Thymus (tissue), 11 donors: ENCODE measurements at regions not wholly inside any gene's neighbourhood (a gene's known extent, or its start where the extent isn't known, plus 50 kb on each side); places are given as distances from the start of the nearest gene placed in this dataset.

Experiments
- DNase-seq, 9 donors: peaks; one replicate each; pipeline ENCODE4 v3.0.0-alpha.2; 2013; ENCODE audit warnings: low spot score in 9 of 9, low read depth in 6 of 9, missing footprints in 1 of 9
- H3K27ac ChIP-seq, 2 donors: one replicate each; pipeline ENCODE4 v1.5.1; 2013; ENCODE audit warnings: control low read depth in 1 of 2, low read depth in 1 of 2, low read length in 1 of 2, mild to moderate bottlenecking in 1 of 2, moderate library complexity in 1 of 2
- H3K27me3 ChIP-seq, 2 donors: one replicate each; pipeline ENCODE4 v1.5.1; 2013; ENCODE audit warnings: low read length in 1 of 2; ENCODE audit not compliant: control insufficient read depth in 2 of 2, insufficient read depth in 1 of 2
- H3K36me3 ChIP-seq, 2 donors: one replicate each; pipeline ENCODE4 v1.5.1; 2013; ENCODE audit warnings: low read length in 1 of 2, mild to moderate bottlenecking in 1 of 2, moderate library complexity in 1 of 2; ENCODE audit not compliant: control insufficient read depth in 2 of 2, insufficient read depth in 2 of 2
- H3K4me1 ChIP-seq, 2 donors: one replicate each; pipeline ENCODE4 v1.5.1; 2013; ENCODE audit warnings: low read length in 2 of 2; ENCODE audit not compliant: control insufficient read depth in 2 of 2, insufficient read depth in 2 of 2
- H3K4me3 ChIP-seq, 2 donors: one replicate each; pipeline ENCODE4 v1.5.1; 2013; ENCODE audit warnings: low read length in 2 of 2, control low read depth in 1 of 2, mild to moderate bottlenecking in 1 of 2
- H3K9me3 ChIP-seq, 2 donors: one replicate each; pipeline ENCODE4 v1.5.1; 2013; ENCODE audit warnings: low read length in 1 of 2, mild to moderate bottlenecking in 1 of 2; ENCODE audit not compliant: control insufficient read depth in 2 of 2, insufficient read depth in 1 of 2
- WGBS: extraction: QIAGEN DNeasy Blood & Tissue Kit; methylation state at CpG from one replicate; pipeline ENCODE4 v1.1.7; 2013; 5-methylcytosine and 5-hydroxymethylcytosine counted together
- donor health status: healthy.

DNA sequence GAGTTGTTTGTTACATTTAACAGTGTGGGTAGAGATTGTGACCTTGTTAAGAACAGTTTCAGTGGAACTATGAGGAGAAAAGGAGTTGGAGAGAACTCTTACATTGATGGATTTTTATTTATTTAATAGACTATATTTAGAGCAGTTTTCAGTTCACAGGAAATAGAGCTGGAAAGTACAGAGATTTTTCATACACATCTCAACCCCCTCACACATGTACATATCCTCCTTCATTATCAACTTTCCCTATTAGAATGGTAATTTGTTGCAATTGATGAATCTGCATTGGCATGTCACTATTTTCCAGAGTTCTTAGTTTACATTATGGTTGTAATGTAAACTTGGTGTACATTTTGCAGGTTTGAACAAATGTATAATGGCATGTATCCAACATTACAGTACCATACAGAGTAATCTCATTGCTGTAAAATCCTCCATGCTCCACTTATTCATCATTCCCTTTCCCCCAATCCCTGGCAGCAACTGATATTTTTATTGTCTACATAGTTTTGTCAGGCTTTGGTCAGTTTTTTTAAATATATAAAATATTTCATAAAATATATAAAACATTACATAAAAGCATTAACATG is 756.6 kb upstream of the DPPA4 start:
- Histone ChIP-seq H3K27ac (no peak overlapping the region), H3K36me3 (no peaks in the 10 kb centered on the region), H3K4me1 (no peaks in the 10 kb centered on the region), H3K27me3 (no peaks in the 10 kb centered on the region), H3K9me3 (no peaks in the 10 kb centered on the region), H3K4me3 (no peak overlapping the region)
- no peak for DNase-seq

DNA sequence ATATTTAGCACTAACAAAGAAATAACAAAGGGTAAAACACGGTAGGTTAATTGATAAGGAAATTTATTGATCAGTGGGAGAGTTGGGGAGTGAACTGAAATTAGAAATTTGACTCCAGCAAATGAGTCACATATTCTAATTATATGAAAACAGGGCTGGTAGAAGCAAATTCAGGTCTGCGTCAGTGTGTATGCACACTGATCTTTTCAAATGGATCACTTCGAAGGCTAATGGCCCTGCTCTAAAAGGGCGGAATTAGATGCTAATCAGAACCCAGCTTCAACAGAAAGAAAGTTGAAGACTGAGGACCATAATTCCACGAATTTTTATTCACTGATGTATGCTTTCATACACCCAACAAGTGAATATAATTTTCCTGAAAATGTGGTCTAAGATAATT is 762.4 kb upstream of the DPPA4 start:
- Histone ChIP-seq H3K36me3 (no peaks in the 10 kb centered on the region), H3K4me3 (no peak overlapping the region), H3K27ac (no peak overlapping the region), H3K27me3 (no peaks in the 10 kb centered on the region), H3K9me3 (no peaks in the 10 kb centered on the region), H3K4me1 (no peaks in the 10 kb centered on the region)
- no peak for DNase-seq
- 75% methylated on average over 5 of the region's 5 CpGs for WGBS

DNA sequence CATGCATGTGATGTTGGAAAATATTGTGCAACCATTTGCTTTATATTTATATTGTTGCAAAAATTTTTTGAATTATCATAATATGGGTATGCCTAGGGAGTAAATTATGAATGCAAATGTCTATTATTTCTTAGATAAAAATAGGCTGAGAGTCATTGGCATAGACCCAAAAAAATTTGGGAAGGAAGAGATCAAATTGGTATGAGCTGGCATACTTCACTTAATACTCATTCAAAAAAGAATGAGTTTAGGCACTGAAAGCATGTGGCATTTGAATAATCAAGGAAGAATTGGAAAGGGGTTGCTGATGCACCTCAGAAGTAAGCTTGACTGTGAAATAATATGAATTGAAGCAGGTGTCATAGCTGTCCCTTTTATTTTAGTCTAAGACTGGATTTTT is 764.0 kb upstream of the DPPA4 start:
- Histone ChIP-seq H3K4me3 (no peak overlapping the region), H3K36me3 (no peaks in the 10 kb centered on the region), H3K27ac (no peak overlapping the region), H3K27me3 (no peaks in the 10 kb centered on the region), H3K4me1 (no peaks in the 10 kb centered on the region), H3K9me3 (no peaks in the 10 kb centered on the region)
- no peak for DNase-seq

DNA sequence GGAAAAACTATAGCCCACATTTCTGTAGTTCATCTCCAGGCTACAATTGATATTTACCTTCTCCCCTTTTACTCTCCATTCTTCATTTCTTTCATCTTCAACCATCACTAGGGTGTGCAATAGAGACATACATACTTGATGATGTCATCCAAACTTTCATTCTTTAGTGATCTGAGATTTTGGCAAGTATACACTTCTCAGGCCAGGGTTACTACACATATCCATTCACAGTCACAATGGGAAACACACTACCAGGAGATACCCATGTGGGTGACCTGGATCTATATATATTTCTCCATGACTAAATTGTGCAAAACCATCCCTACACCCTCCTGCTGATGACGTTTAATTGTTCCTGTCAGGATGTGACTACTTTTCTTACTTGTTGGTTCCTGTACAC is 769.5 kb upstream of the DPPA4 start:
- Histone ChIP-seq H3K4me3 (no peak overlapping the region), H3K36me3 (no peaks in the 10 kb centered on the region), H3K4me1 (no peaks in the 10 kb centered on the region), H3K27me3 (no peaks in the 10 kb centered on the region), H3K27ac (no peak overlapping the region), H3K9me3 (no peaks in the 10 kb centered on the region)
- 88% methylated on average over 1 of the region's 1 CpG for WGBS
- DNase-seq, result no peak

DNA sequence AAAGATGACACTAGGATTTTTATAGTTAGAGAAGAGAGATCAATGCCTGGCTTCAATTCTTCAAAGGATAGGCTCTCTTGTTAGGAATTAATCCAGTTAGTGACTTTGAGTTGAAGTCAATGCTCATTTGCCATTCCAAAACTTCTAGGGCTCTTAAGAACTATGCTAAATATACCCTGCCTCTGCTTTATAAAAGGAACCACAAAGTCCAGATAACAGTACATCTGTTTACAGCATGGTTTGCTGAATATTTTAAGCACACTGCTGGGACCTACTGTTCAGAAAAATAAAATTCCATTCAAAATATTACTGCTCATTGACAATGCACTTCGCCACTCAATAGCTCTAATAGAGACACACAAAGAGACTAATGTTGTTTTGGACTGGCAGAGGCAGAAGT is 786.6 kb upstream of the DPPA4 start:
- DNase-seq, result no peak
- no peaks in the 10 kb centered on the region for H3K27me3 ChIP-seq
- no peaks in the 10 kb centered on the region for H3K4me1 ChIP-seq
- H3K27ac ChIP-seq, result no peak overlapping the region
- no peaks in the 10 kb centered on the region for H3K36me3 ChIP-seq
- no peak overlapping the region for H3K4me3 ChIP-seq
- 89% methylated on average over 1 of the region's 1 CpG for WGBS
- H3K9me3 ChIP-seq, result peaks cover 0 to 7% of the 10 kb centered on the region in 2 donors

DNA sequence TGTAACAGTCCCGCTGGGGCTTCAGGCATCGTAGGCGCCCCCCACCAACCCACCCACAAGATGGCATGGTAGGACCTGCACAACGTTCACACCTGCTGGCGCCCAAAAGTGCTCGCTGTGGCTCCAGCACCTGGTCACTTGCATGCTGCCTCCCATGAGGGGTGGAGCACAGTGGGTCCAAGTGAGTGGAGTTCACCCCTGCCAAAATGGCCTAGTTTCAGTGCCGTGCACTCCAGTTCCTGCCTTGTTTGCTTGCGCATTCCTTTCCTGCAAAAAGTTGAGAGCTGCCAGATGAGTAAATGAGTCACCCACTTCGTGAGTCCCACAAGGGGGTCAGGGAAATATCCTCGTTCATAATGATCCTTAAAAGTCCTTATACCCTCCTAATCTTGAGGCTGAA is 788.7 kb upstream of the DPPA4 start:
- peaks cover 0 to 7% of the 10 kb centered on the region in 2 donors for H3K9me3 ChIP-seq
- no peak overlapping the region for H3K4me3 ChIP-seq
- WGBS, result 95% methylated on average over 10 of the region's 10 CpGs
- H3K36me3 ChIP-seq, result no peaks in the 10 kb centered on the region
- H3K4me1 ChIP-seq, result no peaks in the 10 kb centered on the region
- no peaks in the 10 kb centered on the region for H3K27me3 ChIP-seq
- DNase-seq, result no peak
- no peak overlapping the region for H3K27ac ChIP-seq

DNA sequence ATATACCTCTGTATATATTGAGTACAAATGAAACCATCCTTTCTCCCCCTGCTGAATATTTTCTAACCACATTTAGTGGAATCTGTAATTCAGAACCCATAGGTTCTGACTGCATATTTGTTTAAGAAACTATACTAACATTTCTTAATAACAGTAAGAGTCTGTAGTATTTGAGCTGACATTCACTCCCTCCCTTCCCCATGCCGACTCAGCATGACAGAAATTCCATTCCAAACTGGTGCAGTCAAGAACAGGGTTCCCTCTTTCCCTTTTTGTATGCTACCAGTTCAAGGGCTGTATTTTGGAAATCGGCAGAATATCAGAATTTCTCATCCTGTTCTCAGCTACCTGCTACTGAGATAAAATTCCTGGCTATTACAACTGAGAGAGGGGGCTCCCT is 796.6 kb upstream of the DPPA4 start:
- Histone ChIP-seq H3K4me3 (no peak overlapping the region), H3K4me1 (no peaks in the 10 kb centered on the region), H3K27ac (no peak overlapping the region), H3K9me3 (no peaks in the 10 kb centered on the region), H3K27me3 (no peaks in the 10 kb centered on the region), H3K36me3 (no peaks in the 10 kb centered on the region)
- whole genome bisulfite sequencing, result 90% methylated on average over 2 of the region's 2 CpGs
- no peak for DNase-seq

DNA sequence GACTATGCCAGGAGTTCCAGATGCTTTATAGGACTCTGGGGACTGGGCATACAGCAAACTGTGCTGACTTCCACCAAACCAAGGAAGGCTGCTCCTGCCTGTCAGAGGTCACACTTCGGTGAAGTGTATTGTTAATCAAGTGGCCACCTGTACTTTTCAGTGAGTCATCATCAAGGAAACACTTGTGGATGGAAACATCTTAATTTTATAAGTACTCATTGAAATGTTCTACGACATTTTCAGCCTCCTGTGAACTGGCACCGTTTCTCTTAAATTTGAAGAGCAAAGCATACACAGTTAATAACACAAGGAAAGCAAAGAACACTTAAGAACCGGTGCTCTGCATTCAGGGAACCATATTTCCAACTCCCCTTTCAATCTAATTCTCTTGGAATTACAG is 801.7 kb upstream of the DPPA4 start:
- 87% methylated on average over 4 of the region's 4 CpGs for WGBS
- Histone ChIP-seq H3K9me3 (no peaks in the 10 kb centered on the region), H3K36me3 (no peaks in the 10 kb centered on the region), H3K4me1 (no peaks in the 10 kb centered on the region), H3K4me3 (no peak overlapping the region), H3K27ac (no peak overlapping the region), H3K27me3 (no peaks in the 10 kb centered on the region)
- DNase-seq, result no peak

DNA sequence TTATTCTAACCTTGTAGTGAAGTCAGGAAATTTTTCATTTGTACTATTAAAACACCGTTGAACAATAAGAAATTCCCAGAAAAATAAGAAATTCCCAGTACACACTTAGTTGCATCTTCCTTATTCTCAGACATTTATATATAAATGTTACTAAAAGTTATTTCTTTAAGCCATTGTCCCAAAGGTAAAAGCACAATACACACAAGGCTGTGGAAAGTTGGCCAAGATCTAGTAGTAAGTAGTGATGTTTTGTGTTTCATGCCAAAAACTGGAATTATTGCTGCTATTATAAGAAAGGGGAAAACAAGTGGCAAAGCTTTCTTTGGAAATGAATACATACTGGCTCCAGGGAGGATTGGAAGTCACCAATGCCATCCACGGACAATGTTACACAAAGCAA is 802.5 kb upstream of the DPPA4 start:
- DNase-seq, result no peak
- 96% methylated on average over 2 of the region's 2 CpGs for WGBS
- H3K36me3 ChIP-seq, result no peaks in the 10 kb centered on the region
- H3K9me3 ChIP-seq, result no peaks in the 10 kb centered on the region
- no peak overlapping the region for H3K27ac ChIP-seq
- no peak overlapping the region for H3K4me3 ChIP-seq
- H3K4me1 ChIP-seq, result no peaks in the 10 kb centered on the region
- no peaks in the 10 kb centered on the region for H3K27me3 ChIP-seq

DNA sequence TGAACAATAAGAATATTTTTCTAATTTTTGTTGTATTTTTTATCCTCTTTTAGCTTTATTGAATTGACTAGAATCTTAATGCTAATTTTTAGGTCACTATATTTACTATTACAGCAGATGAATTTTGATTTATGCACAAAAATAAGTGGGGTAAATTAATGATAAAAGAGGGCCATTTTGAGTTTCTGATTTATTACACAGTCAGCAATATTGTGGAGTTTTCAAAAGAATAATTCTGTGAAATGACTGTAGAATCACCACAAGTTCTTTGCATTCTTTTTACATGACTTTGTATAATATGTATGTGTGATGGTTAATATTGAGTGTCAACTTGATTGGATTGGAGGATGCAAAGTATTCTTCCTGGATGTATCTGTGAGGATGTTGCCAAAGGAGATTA is 812.4 kb upstream of the DPPA4 start:
- Histone ChIP-seq H3K9me3 (no peaks in the 10 kb centered on the region), H3K4me3 (no peak overlapping the region), H3K4me1 (no peaks in the 10 kb centered on the region), H3K36me3 (no peaks in the 10 kb centered on the region), H3K27me3 (no peaks in the 10 kb centered on the region), H3K27ac (no peak overlapping the region)
- DNase-seq, result no peak
